HG03469 (cell line): ENCODE measurements at regions not wholly inside any gene's neighbourhood (a gene's known extent, or its start where the extent isn't known, plus 50 kb on each side); places are given as distances from the start of the nearest gene placed in this dataset.
"Not testable (repeated sequence)": the region's sequence is repeated elsewhere in the genome, so short reads cannot be mapped to it uniquely, and the experiment has no call there.

Experiments used
- ATAC-seq: cut with Tn5 transposase; IDR thresholded peaks from one replicate; pipeline ENCODE4 v1.9.1; 2021; ENCODE audit warnings: mild to moderate bottlenecking, moderate library complexity, moderate number of reproducible peaks; ENCODE audit not compliant: unreplicated experiment

GRCh38 chr7:132030883-132031282 lies 474.5 kb upstream of the PODXL start:
- ATAC-seq = no peak

GRCh38 chr7:132030086-132030568 lies 473.7 kb upstream of the PODXL start:
- no peak for ATAC-seq

DNA sequence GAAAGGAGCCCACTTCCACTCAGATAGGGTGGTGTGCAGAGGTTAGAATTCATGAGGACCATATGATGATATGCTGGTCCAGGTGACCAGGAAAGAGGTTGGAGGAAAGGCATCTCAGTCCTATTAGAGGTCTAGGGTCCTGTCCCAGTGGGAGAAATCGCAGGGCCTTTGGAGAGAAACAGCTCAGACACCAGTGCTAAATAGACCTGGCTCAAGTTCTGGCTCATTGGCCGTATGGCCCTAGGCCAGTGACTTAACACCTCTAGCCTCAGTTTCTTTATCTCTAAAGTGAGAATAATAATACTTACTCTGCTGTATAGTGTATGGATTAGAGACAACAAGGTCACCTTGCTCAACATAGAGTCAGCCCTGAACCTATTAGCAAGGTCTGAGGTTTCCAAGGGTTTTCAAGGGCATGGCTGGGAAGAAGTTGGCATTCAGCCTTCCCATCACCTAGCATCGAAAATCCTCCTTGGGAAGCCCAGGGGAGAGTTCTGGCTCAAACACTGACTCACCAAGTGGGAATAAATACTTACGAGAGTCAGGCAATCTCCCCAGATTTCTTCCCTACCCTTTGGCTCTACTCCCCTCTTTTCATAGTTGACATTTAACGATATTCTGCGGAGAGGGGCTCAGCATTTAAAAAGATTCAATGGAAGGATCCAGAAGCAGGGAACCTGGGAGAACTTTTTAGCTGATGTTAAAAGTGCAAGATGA lies 473.1 kb upstream of the PODXL start:
- ATAC-seq = no peak

DNA sequence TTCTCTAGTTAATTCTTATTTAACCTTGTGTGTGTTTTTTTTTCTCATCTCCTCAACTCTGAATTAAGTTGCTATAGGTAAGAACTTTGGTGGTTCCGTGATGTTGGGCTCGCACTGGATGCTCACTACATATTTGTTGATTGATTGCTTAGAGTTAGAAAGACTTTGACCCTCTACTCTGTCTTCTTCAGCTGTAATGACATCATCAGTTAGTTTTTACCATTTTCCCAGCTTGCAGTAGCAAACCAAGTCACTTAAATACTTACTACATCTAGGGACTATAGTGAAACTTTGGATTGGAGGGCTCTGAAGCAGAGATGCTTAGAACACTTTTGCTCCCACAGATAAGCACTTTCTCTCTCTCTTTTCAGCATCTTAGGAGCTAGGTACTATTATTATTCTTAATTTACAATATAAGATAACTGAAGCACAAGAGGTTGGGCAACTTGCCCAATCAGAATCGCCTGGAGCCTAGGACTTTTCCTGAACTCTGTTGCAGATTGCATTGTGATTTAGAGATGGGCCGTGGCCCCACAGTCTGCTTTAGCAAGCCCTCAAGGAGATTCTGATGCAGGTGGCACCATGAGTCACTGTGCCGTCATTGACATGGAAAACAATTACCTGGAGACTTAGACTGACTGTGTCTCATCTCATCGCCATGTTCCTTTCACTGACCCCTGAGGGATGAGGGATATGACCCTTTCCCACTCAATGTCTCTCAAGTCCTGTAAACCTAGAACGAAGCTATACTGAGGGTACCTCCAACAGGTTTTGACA lies 471.9 kb upstream of the PODXL start:
- ATAC-seq = no peak

DNA sequence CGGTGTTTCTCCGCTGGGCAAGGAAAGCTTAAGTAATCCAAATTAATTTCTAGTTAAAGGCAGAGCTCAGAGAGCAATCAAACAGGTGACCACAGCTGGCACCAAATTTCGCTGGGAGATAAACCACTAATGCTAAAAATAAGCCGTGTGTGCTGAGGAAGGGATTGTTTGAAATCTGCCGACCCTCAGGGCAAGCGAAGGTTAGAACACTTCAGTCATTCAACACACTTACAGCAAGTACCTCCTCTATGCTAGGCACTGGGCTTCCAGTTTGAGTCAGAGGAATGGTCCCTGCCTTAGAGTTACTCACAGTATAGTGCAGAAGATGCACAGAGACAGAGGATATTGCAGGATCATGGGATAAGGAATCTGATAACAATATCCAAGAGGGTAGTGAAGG lies 467.9 kb upstream of the PODXL start:
- ATAC-seq = no peak

- no peak for ATAC-seq
Observed at GRCh38 chr7:132023466-132023865, 467.0 kb upstream of the PODXL start.

DNA sequence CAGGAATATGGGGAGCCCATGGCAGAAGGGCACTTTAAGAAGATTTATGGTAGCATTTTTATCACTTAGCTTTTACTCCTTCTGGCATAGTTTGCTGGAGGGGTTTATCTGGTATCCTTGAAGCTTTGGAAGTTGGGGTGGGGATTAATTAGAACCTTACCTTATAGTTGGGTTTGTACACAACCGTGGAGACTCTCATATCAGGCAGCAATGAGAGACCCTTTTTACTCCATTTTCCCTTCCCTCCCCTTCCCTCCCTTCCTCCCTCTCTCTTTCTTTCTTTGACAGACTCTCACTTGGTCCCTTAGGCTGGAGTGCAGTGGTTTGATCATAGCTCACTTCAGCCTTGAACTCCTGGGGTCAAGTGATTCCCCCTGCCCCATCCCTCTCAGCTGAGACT lies 465.8 kb upstream of the PODXL start:
- ATAC-seq = no peak

GRCh38 chr7:132019703-132020102 lies 463.3 kb upstream of the PODXL start:
- ATAC-seq = no peak

DNA sequence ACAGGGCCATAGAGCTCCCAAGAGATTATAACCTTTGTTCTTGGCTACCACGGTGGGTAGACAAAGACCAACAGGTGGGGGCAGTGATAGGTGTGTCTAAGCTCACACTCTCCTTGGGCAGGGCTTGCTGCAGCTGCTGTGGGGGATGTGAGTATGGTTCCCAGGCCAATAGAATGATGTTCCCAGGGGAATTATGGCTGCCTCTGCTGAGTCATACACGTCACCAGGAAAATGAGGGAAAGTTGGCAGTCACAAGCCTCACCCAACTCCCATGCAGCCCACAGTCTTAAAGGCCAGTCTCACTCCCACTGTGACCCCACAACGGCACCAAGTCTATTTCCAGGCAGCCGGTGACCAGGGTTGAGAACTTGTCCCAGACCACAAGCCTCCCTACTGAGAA lies 453.4 kb upstream of the PODXL start:
- no peak for ATAC-seq

DNA sequence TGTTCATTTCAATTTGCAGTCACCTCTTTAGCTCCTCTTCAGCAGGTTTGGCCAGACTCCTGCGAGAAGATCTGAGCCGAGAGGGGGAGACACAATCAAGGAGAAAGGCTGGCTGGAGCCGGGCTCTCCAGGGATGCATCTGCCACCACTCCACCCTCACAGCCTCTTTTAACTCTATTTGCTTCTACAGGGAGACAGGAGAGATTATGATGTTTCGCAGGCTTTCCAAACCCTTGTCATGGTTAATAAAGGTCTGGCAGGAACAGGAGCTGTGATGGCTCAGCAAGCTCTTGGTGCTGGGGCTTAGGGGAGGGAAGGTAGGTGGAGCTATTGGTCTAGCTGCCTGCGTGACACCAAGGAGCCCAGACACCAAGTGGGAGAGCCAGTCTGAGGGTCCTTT lies 448.1 kb upstream of the PODXL start:
- no peak for ATAC-seq

DNA sequence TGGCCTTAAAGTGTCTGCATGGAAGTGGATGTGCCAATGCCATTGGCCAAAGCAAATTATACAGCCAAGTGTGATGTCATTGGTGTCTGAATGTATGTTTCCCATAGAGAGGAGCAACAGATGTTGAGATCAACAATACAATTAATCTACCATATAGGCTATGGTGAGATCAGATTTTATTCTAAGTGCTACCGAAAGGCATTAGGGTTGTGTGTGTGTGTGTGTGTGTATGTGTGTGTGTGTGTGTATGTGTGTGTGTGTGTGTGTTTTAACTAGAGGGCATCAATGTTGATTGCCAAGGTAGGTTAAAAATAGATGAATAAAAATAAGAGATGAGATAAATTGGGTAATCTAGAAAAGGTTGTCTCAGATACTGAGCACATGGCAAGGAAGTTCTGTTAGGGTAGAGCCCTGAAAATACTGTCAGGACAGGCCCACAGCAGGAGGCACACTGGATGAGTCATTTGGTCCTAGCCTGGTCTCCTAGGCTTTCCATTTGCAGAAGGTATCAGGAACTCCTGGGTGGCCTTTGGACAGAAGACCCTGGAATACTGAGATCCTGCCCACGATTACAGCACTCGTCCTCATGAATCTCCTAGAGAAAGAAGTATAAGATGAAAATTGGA lies 446.0 kb upstream of the PODXL start:
- no peak for ATAC-seq

DNA sequence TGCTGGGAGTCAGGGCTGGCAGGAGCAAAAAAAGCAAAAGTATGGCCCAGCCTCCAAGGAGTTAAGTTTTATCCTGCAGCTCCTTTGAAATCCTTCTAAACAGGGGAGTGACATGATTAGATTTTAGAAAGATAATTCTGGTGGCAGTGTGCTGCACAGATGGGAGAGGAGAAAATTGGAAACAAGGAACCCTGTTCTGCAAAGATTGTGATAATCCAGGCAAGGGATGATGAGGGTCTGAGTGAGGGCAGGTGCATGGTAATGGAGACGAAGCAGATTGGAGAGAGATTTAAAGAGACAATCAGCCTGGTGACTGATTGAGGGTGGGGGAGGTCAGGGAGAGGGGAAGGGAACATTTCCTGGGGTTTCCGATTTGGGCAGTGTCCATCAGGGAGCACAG lies 444.7 kb upstream of the PODXL start:
- ATAC-seq = no peak

- no peak for ATAC-seq
Observed at GRCh38 chr7:131999193-131999592, 442.8 kb upstream of the PODXL start.

GRCh38 chr7:131995324-131995723 lies 438.9 kb upstream of the PODXL start:
- ATAC-seq = no peak

DNA sequence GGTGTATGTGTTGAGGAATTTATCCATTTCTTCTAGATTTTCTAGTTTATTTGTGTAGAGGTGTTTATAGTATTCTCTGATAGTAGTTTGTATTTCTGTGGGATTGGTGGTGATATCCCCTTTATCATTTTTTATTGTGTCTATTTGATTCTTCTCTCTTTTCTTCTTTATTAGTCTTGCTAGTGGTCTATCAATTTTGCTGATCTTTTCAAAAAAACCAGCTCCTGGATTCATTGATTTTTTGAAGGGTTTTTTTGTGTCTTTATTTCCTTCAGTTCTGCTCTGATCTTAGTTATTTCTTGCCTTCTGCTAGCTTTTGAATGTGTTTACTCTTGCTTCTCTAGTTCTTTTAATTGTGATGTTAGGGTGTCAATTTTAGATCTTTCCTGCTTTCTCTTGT lies 424.6 kb upstream of the PODXL start:
- not testable (repeated sequence) for ATAC-seq

DNA sequence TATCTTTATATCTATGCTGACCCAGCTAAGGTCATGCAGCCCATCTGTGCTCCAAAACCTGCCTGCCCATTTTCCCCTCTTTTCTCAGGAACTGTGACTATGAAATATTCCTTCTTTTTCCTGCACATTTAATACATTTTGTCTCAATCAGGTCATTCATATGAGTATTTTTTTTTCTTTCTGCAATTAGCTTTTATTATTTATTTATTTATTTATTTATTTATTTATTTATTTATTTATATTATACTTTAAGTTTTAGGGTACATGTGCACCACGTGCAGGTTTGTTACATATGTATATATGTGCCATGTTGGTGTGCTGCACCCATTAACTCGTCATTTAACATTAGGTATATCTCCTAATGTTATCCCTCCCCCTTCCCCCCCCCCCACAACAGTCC lies 421.7 kb upstream of the PODXL start:
- not testable (repeated sequence) for ATAC-seq

DNA sequence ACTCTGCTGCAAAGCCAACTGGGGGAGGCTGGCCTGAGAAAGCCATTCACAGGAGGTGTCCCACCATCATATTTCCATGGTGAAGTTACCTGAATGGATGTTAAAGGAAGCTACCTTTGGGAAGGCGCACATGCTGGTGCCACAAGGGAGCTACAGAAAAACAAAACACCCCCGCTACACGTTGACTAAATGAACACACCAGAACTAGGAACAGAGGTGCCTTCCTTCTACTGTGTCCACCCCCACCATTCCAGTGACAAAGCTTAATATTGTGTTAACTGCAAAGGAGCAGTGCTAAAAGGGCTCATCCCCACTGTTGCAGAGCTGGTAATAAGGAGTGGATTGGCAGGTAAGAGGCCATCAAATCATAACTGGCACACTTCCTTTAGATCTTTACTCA lies 420.0 kb upstream of the PODXL start:
- ATAC-seq = no peak

DNA sequence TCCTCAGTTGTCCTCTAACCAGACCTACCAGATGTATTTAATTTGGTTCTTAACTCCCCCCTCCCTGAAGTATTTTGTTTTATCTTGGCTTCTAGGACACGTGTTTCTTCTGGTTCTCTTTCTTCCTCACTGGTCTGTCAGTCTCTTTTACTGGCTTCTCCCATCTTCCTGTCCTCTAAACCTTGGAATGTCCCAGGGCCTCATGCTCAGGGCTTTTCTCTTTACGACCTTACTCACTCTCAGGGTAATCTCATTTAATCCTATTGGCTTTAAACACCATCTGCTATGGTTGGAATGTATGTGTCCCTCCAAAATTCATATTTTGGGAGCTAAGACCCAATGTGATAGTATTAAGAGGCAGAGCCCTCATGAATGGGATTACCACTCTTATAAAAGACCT lies 418.2 kb upstream of the PODXL start:
- ATAC-seq = no peak

GRCh38 chr7:131972251-131972650 lies 415.8 kb upstream of the PODXL start:
- ATAC-seq = no peak

DNA sequence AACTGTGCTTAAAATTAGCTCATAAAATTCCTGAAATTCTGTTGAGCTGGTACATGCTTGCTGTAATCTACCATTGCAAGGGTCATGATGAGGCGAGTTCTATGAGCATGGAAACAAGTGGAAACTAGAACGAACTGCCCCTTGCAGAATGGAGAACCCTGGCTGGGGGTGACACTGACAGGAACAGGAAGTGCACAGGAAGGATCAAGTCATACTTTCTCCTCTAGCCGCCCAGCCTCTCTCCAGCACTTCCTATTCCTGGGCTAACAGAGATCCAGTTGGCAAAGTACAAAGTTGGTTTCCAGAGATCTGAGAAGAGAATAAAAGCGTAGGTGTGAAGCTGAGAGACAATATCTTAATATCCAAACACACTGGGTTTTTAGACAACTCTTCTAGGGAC lies 414.2 kb upstream of the PODXL start:
- no peak for ATAC-seq

- ATAC-seq = no peak
Observed at GRCh38 chr7:131969560-131969959, 413.1 kb upstream of the PODXL start.

GRCh38 chr7:131967216-131967730 lies 410.8 kb upstream of the PODXL start:
- ATAC-seq = no peak
